BLaER1 treated with 17β-estradiol and CSF1 and Interleukin-3, amounts not matched to agents 10 nM and 100 nM (cell line): ENCODE measurements at regions not wholly inside any gene's neighbourhood (a gene's known extent, or its start where the extent isn't known, plus 50 kb on each side); places are given as distances from the start of the nearest gene placed in this dataset.

Source experiments
- H3K27ac ChIP-seq, 11 experiments: shearing (Covaris generic); formaldehyde crosslinking; 2 replicates each; pipeline ENCODE4 v1.8.1; 2022
- H3K27me3 ChIP-seq, 11 experiments: shearing (Covaris generic); formaldehyde crosslinking; 2 replicates each; pipeline ENCODE4 v1.8.1; 2022
- H3K36me3 ChIP-seq, 11 experiments: shearing (Covaris generic); formaldehyde crosslinking; 2 replicates each; pipeline ENCODE4 v1.8.1; 2022
- H3K4me1 ChIP-seq, 10 experiments: shearing (Covaris generic); formaldehyde crosslinking; 2 replicates each; pipeline ENCODE4 v1.8.1; 2022
- H3K4me2 ChIP-seq, 11 experiments: shearing (Covaris generic); formaldehyde crosslinking; 2 replicates each; pipeline ENCODE4 v1.8.1; 2022
- H3K4me3 ChIP-seq, 10 experiments: shearing (Covaris generic); formaldehyde crosslinking; 2 replicates each; pipeline ENCODE4 v1.8.1; 2022
- H3K9ac ChIP-seq, 11 experiments: shearing (Covaris generic); formaldehyde crosslinking; 2 replicates each; pipeline ENCODE4 v1.8.1; 2022
- H3K9me3 ChIP-seq, 11 experiments: shearing (Covaris generic); formaldehyde crosslinking; replicated peaks in 1 of 11; 2 replicates each; pipeline ENCODE4 v1.8.1; 2022
- H4K20me1 ChIP-seq, 11 experiments: shearing (Covaris generic); formaldehyde crosslinking; 2 replicates each; pipeline ENCODE4 v1.8.1; 2022
- Cebpa-rat ChIP-seq, 11 experiments: shearing (Covaris generic); IDR thresholded peaks; 2 replicates each; pipeline ENCODE4 v1.8.1; 2022

DNA sequence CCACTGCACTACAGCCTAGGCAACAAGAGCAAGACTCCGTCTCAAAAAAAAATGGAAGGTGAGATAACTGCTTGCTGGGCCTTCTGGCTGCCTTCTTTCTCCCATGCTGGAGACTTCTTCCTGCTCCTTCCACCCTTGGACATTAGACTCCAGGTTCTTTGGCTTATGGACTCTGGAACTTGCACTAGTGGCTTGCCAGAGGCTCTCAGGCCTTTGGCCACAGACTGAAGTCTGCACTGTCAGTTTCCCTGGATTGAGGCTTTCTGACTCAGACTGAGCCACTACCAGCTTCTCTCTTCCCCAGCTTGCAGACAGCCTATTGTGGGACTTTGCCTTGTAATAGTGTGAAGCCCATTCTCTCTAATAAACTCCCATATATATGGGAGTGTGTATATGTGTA lies 118.5 kb upstream of the SLC14A2 start:
- H3K9me3 ChIP-seq = no peaks in the 10 kb centered on the region
- no peaks in the 10 kb centered on the region for H3K27me3 ChIP-seq
- TF ChIP-seq Cebpa-rat (IDR thresholded peaks at IDR 0.05) = no peak
- no peak overlapping the region for H3K9ac ChIP-seq
- H3K27ac ChIP-seq = no peak overlapping the region
- no peaks in the 10 kb centered on the region for H3K36me3 ChIP-seq
- H4K20me1 ChIP-seq = no peaks in the 10 kb centered on the region
- H3K4me3 ChIP-seq = no peak overlapping the region
- no peaks in the 10 kb centered on the region for H3K4me1 ChIP-seq
- H3K4me2 ChIP-seq = no peak overlapping the region

DNA sequence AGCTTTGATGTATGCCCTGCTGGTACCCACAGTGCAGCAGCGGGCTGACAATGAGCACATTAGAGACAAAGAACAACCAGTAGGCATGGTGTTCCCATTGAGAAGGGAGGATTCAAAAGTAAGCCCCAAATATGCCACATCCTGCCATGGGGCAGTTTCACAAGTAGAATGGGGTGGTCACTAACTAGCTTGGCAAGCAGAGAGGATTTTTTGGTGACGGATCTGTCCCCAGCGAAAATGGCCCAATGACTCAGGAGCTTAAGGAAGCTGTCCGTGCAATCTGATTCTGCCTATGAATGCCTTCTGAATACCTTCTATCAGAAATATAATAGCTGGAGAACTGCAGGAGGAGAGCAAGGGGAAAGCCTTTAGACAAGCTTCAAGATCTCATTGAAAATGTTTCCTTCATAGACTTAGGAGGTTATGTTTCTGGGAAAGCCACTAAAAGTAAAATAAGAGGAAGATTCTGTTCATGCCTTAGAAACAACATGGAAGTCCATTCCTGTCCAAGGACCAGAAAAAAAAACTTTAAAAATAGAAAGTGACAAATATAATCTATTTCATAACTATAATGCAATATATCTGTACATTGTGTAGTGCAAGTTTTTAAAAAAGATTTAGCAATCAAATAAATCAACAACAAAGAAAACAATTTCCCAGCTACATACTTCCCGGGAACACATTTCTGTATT lies 117.5 kb upstream of the SLC14A2 start:
- no peaks in the 10 kb centered on the region for H3K27me3 ChIP-seq
- H3K9ac ChIP-seq = no peak overlapping the region
- H3K4me2 ChIP-seq = no peak overlapping the region
- no peaks in the 10 kb centered on the region for H3K9me3 ChIP-seq
- TF ChIP-seq Cebpa-rat (IDR thresholded peaks at IDR 0.05) = no peak
- no peaks in the 10 kb centered on the region for H3K36me3 ChIP-seq
- no peak overlapping the region for H3K4me3 ChIP-seq
- no peaks in the 10 kb centered on the region for H4K20me1 ChIP-seq
- no peak overlapping the region for H3K27ac ChIP-seq
- no peaks in the 10 kb centered on the region for H3K4me1 ChIP-seq

DNA sequence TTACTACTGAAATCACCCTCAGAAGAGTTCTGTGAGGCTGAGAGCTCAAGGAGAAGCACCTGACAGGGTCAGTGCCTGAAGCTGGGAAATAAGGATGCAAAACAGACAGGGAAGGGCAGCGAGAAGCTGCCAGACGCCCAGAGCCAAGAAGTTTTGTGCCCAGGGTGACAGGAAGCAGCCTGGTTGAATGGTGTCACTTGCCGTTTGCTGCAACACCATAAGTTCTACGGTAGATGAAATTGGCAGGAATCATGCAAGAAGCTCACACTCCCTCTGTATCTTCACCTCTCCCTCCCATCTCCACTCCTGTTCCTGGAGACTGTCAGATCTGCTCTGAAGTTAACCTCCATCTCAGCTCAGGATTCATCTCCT lies 117.0 kb upstream of the SLC14A2 start:
- Histone ChIP-seq H3K9ac (no peak overlapping the region), H4K20me1 (no peaks in the 10 kb centered on the region), H3K4me1 (no peaks in the 10 kb centered on the region), H3K4me3 (no peak overlapping the region), H3K9me3 (no peaks in the 10 kb centered on the region), H3K27me3 (no peaks in the 10 kb centered on the region), H3K36me3 (no peaks in the 10 kb centered on the region), H3K27ac (no peak overlapping the region), H3K4me2 (no peak overlapping the region)
- TF ChIP-seq Cebpa-rat (IDR thresholded peaks at IDR 0.05) = no peak

DNA sequence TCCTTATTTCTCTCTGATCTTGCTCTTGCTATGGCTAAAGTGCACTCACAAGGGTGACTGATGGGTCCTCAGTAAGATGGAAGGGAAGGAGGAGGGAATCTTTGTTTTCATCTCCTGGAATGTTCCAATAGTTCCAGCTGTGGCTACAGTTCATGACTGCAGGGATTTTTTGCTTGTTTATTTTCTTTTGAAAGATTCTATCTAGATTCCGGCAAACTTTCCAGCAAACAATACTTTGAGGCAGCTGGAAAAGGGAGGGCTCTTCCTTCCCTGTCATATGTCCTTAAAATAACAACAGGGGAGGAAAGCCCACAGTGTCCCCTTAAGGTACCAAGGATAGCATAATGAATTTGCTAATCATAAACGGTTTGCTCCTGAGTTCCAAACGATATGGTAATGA lies 111.3 kb upstream of the SLC14A2 start:
- Histone ChIP-seq H3K27me3 (no peaks in the 10 kb centered on the region), H3K9ac (no peak overlapping the region), H3K4me3 (no peak overlapping the region), H3K9me3 (peaks cover 0 to 14% (median 0%) of the 10 kb centered on the region in 11 experiments; a peak in 2 of 22 replicates), H3K36me3 (no peaks in the 10 kb centered on the region), H3K27ac (no peak overlapping the region), H3K4me1 (no peaks in the 10 kb centered on the region), H3K4me2 (no peak overlapping the region), H4K20me1 (no peaks in the 10 kb centered on the region)
- no peak for TF ChIP-seq Cebpa-rat (IDR thresholded peaks at IDR 0.05)

DNA sequence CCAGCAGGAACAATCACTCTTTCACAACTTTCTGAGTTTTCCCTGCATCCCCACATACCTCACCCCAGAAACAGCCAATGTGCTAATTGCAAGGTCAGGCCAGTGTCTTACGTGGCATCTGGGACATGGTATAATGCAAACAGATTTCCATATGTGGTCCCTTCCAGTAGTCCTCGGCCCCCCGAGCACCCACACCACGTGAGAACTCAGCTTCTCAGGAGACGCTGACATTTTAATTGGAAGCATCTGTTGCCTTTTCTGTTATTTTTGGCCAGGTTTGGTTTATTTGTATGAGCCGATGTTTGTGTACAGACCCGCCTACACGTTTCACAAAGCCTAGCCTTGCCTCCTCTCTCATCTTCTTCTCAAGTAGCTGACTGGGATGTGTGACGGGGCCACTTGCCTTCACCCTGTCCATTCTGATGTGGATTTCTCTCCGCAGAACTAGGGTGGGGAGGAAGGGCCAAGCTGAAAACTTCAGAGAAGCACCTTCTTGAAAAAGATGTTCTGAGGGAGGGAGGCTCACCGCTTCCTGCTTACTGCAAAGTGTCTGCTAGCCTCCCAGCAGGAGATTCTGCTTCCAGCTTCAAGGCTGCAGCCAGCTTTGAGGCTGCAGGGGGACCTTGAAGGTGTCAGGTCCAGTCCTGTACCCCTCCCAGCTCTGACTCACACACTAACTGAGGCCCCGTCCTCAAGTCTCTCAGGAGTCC lies 109.6 kb upstream of the SLC14A2 start:
- Histone ChIP-seq H3K27ac (no peak overlapping the region), H3K36me3 (no peaks in the 10 kb centered on the region), H3K4me2 (no peak overlapping the region), H3K4me3 (no peak overlapping the region), H3K4me1 (no peaks in the 10 kb centered on the region), H3K9me3 (peaks cover 0 to 14% (median 0%) of the 10 kb centered on the region in 11 experiments; a peak in 2 of 22 replicates), H3K27me3 (no peaks in the 10 kb centered on the region), H3K9ac (no peak overlapping the region), H4K20me1 (no peaks in the 10 kb centered on the region)
- no peak for TF ChIP-seq Cebpa-rat (IDR thresholded peaks at IDR 0.05)

DNA sequence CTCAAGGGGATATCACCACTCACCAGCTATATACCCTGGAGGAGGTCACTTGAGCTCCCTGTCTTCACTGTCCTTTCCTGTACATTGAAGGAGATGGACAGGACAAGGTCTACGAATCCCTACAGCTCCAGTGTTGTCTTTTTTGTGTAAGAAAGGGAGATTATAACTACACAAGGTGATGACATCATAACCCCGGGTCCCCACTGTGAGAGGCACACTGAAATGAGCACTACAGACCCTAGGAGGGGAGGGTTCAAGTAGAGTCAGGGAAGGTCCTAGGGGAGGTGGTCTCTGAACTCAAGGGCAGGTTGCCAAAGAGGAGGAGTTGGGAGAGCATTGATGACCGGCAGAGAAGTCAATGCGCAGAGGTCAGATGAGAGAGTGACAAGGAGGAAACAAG lies 108.3 kb upstream of the SLC14A2 start:
- Histone ChIP-seq H3K27ac (no peak overlapping the region), H3K9me3 (peaks cover 0 to 14% (median 0%) of the 10 kb centered on the region in 11 experiments; a peak in 2 of 22 replicates), H3K4me3 (no peak overlapping the region), H4K20me1 (no peaks in the 10 kb centered on the region), H3K9ac (no peak overlapping the region), H3K36me3 (no peaks in the 10 kb centered on the region), H3K4me1 (no peaks in the 10 kb centered on the region), H3K4me2 (no peak overlapping the region), H3K27me3 (no peaks in the 10 kb centered on the region)
- no peak for TF ChIP-seq Cebpa-rat (IDR thresholded peaks at IDR 0.05)

DNA sequence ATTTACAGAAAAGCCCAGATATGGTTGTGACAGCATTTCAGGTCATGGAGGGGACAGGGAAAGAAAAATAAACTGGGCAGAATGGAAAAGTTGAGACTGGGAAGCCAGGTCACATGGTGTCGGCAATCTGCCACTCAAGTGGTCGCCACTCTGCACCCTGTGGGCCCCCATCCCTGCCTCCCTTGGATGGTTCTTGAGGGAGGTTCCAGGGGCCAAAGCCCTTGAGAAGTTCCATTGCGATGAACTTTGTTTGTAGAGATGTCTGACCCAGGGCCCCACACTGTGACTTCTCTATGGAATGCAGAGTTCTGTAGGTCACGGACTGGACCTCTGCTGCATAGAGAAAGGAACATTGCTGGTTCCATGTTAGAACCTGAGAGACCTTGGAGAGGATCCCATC lies 105.7 kb upstream of the SLC14A2 start:
- H4K20me1 ChIP-seq = no peaks in the 10 kb centered on the region
- no peak overlapping the region for H3K9ac ChIP-seq
- no peak for TF ChIP-seq Cebpa-rat (IDR thresholded peaks at IDR 0.05)
- peaks cover 0 to 26% (median 11%) of the 10 kb centered on the region in 11 experiments; a peak in 14 of 22 replicates for H3K9me3 ChIP-seq
- H3K4me1 ChIP-seq = no peaks in the 10 kb centered on the region
- H3K27me3 ChIP-seq = no peaks in the 10 kb centered on the region
- H3K4me2 ChIP-seq = no peak overlapping the region
- no peak overlapping the region for H3K4me3 ChIP-seq
- no peak overlapping the region for H3K27ac ChIP-seq
- no peaks in the 10 kb centered on the region for H3K36me3 ChIP-seq

DNA sequence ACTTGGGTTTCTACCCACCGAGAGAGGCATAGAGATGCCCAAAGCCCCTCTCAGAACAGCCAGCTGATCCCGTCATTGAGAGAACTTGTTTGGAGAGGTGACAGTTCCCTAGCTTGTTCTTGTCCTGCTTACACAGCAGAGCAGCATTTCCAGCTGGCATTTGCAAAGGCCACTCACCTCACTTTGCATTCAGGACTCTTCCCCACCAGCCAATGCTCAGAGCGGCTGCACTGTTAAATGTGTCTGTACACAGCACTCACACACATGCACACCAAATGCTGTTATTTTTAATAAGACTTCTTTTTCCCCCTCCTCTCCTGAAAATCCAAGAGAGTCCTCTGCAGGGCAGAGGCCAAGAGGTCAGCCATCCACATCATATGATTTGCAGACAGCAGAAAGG lies 104.6 kb upstream of the SLC14A2 start:
- no peak overlapping the region for H3K4me2 ChIP-seq
- H3K9ac ChIP-seq = no peak overlapping the region
- no peak overlapping the region for H3K4me3 ChIP-seq
- H3K4me1 ChIP-seq = no peaks in the 10 kb centered on the region
- no peaks in the 10 kb centered on the region for H3K36me3 ChIP-seq
- H3K27ac ChIP-seq = no peak overlapping the region
- peaks cover 0 to 30% (median 12%) of the 10 kb centered on the region in 11 experiments; a peak in 14 of 22 replicates for H3K9me3 ChIP-seq
- TF ChIP-seq Cebpa-rat (IDR thresholded peaks at IDR 0.05) = no peak
- H3K27me3 ChIP-seq = no peaks in the 10 kb centered on the region
- no peaks in the 10 kb centered on the region for H4K20me1 ChIP-seq

DNA sequence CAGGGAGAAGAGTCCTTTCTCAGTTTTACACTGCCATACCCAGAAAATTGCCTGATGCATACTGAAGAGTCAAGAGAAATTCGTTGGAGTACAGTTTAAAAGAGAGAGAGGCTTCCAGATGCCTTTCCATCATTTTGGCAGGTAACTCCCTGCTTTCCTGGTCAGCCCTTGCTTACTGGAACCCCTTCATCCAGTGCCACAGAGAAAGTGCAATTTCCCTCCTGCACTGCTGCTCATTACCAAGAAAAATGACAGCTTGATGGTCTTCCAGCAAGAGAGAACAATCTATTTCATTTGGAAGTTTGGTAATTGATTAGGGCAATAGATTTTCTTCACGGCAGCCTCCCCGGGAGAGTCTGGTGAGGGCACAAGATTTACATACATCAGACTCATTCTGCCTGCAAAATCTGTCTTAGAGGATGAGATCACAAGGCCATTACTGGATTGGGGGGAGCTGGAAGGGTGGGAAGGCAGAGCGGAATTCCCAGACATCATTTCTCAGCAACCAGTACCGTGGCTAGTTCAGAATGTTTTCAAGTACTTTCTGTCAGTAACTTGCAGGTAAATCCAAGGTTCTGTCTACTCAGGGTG lies 102.8 kb upstream of the SLC14A2 start:
- peaks cover 0 to 16% (median 11%) of the 10 kb centered on the region in 11 experiments; a peak in 14 of 22 replicates for H3K9me3 ChIP-seq
- H3K4me2 ChIP-seq = no peak overlapping the region
- H4K20me1 ChIP-seq = no peaks in the 10 kb centered on the region
- H3K27me3 ChIP-seq = no peaks in the 10 kb centered on the region
- no peak overlapping the region for H3K27ac ChIP-seq
- no peak overlapping the region for H3K9ac ChIP-seq
- no peaks in the 10 kb centered on the region for H3K36me3 ChIP-seq
- H3K4me1 ChIP-seq = no peaks in the 10 kb centered on the region
- no peak overlapping the region for H3K4me3 ChIP-seq
- TF ChIP-seq Cebpa-rat (IDR thresholded peaks at IDR 0.05) = no peak
